Tibial nerve (tissue), 3 donors: ENCODE measurements at regions not wholly inside any gene's neighbourhood (a gene's known extent, or its start where the extent isn't known, plus 50 kb on each side); places are given as distances from the start of the nearest gene placed in this dataset.

ENCODE experiments used
- POLR2A ChIP-seq, 2 donors: fragments of 450-650 bp; IDR thresholded peaks; one replicate each; pipeline ENCODE4 v1.6.1; 2017; ENCODE audit warnings: antibody characterized with exemption in 2 of 2, mild to moderate bottlenecking in 2 of 2, moderate library complexity in 2 of 2
- TF ChIP-seq, protein P1 (sequence below), 5 experiments: fragments of 200-600 bp in 3 of 5; fragments of 450-650 bp in 2 of 5; sonication (generic) in 3 of 5; IDR thresholded peaks; one replicate each; pipeline ENCODE4 v1.5.1; 2016 to 2019; ENCODE audit warnings: antibody characterized with exemption in 5 of 5, mild to moderate bottlenecking in 3 of 5, moderate library complexity in 2 of 5

- TF ChIP-seq, protein P1, sequence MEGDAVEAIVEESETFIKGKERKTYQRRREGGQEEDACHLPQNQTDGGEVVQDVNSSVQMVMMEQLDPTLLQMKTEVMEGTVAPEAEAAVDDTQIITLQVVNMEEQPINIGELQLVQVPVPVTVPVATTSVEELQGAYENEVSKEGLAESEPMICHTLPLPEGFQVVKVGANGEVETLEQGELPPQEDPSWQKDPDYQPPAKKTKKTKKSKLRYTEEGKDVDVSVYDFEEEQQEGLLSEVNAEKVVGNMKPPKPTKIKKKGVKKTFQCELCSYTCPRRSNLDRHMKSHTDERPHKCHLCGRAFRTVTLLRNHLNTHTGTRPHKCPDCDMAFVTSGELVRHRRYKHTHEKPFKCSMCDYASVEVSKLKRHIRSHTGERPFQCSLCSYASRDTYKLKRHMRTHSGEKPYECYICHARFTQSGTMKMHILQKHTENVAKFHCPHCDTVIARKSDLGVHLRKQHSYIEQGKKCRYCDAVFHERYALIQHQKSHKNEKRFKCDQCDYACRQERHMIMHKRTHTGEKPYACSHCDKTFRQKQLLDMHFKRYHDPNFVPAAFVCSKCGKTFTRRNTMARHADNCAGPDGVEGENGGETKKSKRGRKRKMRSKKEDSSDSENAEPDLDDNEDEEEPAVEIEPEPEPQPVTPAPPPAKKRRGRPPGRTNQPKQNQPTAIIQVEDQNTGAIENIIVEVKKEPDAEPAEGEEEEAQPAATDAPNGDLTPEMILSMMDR (IDR thresholded peaks at IDR 0.05): no peak
- no peak for TF ChIP-seq POLR2A (IDR thresholded peaks at IDR 0.05)
Observed at GRCh38 chr4:81676537-81676936, 204.8 kb upstream of the RASGEF1B start.
